ENCODE measurements at regions not wholly inside any gene's neighbourhood (a gene's known extent, or its start where the extent isn't known, plus 50 kb on each side); places are given as distances from the start of the nearest gene placed in this dataset.

- TF ChIP-seq, protein P1, sequence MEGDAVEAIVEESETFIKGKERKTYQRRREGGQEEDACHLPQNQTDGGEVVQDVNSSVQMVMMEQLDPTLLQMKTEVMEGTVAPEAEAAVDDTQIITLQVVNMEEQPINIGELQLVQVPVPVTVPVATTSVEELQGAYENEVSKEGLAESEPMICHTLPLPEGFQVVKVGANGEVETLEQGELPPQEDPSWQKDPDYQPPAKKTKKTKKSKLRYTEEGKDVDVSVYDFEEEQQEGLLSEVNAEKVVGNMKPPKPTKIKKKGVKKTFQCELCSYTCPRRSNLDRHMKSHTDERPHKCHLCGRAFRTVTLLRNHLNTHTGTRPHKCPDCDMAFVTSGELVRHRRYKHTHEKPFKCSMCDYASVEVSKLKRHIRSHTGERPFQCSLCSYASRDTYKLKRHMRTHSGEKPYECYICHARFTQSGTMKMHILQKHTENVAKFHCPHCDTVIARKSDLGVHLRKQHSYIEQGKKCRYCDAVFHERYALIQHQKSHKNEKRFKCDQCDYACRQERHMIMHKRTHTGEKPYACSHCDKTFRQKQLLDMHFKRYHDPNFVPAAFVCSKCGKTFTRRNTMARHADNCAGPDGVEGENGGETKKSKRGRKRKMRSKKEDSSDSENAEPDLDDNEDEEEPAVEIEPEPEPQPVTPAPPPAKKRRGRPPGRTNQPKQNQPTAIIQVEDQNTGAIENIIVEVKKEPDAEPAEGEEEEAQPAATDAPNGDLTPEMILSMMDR (IDR thresholded peaks at IDR 0.05 in 8 of 11, conservative IDR thresholded peaks at IDR 0.05 in 3 of 11) = no peak
- TF ChIP-seq POLR2AphosphoS5 (IDR thresholded peaks at IDR 0.05) = no peak
- no peak for TF ChIP-seq POLR2A (IDR thresholded peaks at IDR 0.05)
Measured at GRCh38 chr13:34815526-34815925, 126.5 kb upstream of the NBEA start.

Measured in spleen (tissue), 7 donors.